ENCODE measurements at regions not wholly inside any gene's neighbourhood (a gene's known extent, or its start where the extent isn't known, plus 50 kb on each side); places are given as distances from the start of the nearest gene placed in this dataset.

DNA sequence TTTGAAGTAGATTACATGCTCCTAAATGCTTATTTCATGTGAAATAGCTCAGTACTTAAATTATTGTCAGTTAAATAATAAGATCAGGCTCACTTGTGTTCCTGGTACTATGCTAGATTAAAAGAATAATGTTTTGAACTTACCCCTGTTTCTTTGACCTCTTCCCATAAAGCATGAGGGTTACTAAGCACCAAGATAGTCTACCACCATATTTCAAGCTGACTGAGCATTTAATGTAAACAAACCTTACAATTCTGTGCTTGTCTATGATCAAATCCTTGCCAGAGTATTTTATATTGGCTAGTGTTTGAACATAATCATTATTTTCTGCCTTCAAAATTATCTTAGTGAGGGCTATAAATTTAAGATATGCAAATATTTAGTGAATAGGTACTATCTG, 98.1 kb downstream of the LHX9 start:
- H3K9me3 Mint-ChIP-seq, result peaks cover 7 to 8% of the 10 kb centered on the region in 2 experiments; a peak in 4 of 5 replicates
- no peak for DNase-seq

More for the DNA sequence above, 98.1 kb downstream of the LHX9 start:
- Histone ChIP-seq H3K79me2 (ENCODE audit: insufficient read depth, low read length) (no peaks in the 10 kb centered on the region), H3K9me3 (ENCODE audit: control insufficient read depth, low read depth, low read length) (no peaks in the 10 kb centered on the region), H3T11ph (ENCODE audit: low read length) (no peak overlapping the region), H4K20me1 (ENCODE audit: control insufficient read depth, insufficient read depth, insufficient read length) (no peaks in the 10 kb centered on the region), H3K4ac (ENCODE audit: low read depth, low read length) (no peak overlapping the region), H3K4me2 (ENCODE audit: insufficient read depth, insufficient read length, low read length) (no peak overlapping the region), H3K56ac (ENCODE audit: insufficient read length, low read depth, low read length) (no peak overlapping the region), H4K91ac (ENCODE audit: insufficient read length, low read depth, low read length) (no peak overlapping the region), H2AK5ac (ENCODE audit: insufficient read length, low read length) (no peak overlapping the region), H3K23me2 (ENCODE audit: insufficient read length, low read depth, low read length, poor library complexity, severe bottlenecking) (no peaks in the 10 kb centered on the region), H2BK120ac (ENCODE audit: low read depth, low read length, poor library complexity, severe bottlenecking) (no peak overlapping the region), H3K18ac (ENCODE audit: insufficient read length, low read depth, low read length) (no peak overlapping the region), H3K27ac (ENCODE audit: insufficient read length, low read depth, low read length) (no peak overlapping the region), H3K23ac (ENCODE audit: insufficient read length, low read depth, low read length) (no peak overlapping the region), H2BK5ac (ENCODE audit: insufficient read length, low read length) (no peak overlapping the region), H2BK15ac (ENCODE audit: low read depth, low read length) (no peak overlapping the region), H2AFZ (ENCODE audit: low read length) (no peak overlapping the region), H3K14ac (ENCODE audit: insufficient read depth, low read length) (no peak overlapping the region), H4K5ac (ENCODE audit: insufficient read length, low read depth, low read length) (no peak overlapping the region), H3K9ac (ENCODE audit: extremely low read depth, insufficient read length, low read length) (no peak overlapping the region), H3K27me3 (ENCODE audit: insufficient read depth, low read length) (no peaks in the 10 kb centered on the region), H2BK12ac (ENCODE audit: insufficient read length, low read depth, low read length) (no peak overlapping the region), H3K79me1 (ENCODE audit: insufficient read depth, low read depth, low read length, poor library complexity, severe bottlenecking) (no peaks in the 10 kb centered on the region), H2BK20ac (ENCODE audit: low read depth, low read length, poor library complexity, severe bottlenecking) (no peak overlapping the region), H3K4me1 (ENCODE audit: insufficient read depth, low read length) (no peaks in the 10 kb centered on the region), H4K8ac (replicated peaks; ENCODE audit: insufficient read length, low read depth, low read length) (no peak overlapping the region)
- TF ChIP-seq, protein P1, sequence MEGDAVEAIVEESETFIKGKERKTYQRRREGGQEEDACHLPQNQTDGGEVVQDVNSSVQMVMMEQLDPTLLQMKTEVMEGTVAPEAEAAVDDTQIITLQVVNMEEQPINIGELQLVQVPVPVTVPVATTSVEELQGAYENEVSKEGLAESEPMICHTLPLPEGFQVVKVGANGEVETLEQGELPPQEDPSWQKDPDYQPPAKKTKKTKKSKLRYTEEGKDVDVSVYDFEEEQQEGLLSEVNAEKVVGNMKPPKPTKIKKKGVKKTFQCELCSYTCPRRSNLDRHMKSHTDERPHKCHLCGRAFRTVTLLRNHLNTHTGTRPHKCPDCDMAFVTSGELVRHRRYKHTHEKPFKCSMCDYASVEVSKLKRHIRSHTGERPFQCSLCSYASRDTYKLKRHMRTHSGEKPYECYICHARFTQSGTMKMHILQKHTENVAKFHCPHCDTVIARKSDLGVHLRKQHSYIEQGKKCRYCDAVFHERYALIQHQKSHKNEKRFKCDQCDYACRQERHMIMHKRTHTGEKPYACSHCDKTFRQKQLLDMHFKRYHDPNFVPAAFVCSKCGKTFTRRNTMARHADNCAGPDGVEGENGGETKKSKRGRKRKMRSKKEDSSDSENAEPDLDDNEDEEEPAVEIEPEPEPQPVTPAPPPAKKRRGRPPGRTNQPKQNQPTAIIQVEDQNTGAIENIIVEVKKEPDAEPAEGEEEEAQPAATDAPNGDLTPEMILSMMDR (conservative IDR thresholded peaks at IDR 0.05), result no peak
- peaks cover 0 to 6% (median 0%) of the 10 kb centered on the region in 3 experiments; a peak in 4 of 7 replicates for H3K36me3 Mint-ChIP-seq (ENCODE audit: insufficient read depth in 1 of 3, low read depth in 3 of 3)
- no peaks in the 10 kb centered on the region for H3K27me3 Mint-ChIP-seq (ENCODE audit: low read depth)
- 0 out of 4 replicates have a peak, but pooled peaks cover 0 to 6% of the 10 kb centered on the region in 2 experiments for H3K4me1 Mint-ChIP-seq
- no peak overlapping the region for H3K4me3 Mint-ChIP-seq
- H3K27ac Mint-ChIP-seq, result no peak overlapping the region
